HG02678 (cell line): ENCODE measurements at regions not wholly inside any gene's neighbourhood (a gene's known extent, or its start where the extent isn't known, plus 50 kb on each side); places are given as distances from the start of the nearest gene placed in this dataset.

Experiments
- ATAC-seq: cut with Tn5 transposase; IDR thresholded peaks from one replicate; pipeline ENCODE4 v1.9.1; 2021; ENCODE audit warnings: mild to moderate bottlenecking, moderate library complexity; ENCODE audit not compliant: unreplicated experiment

GRCh38 chr2:196314157-196314556, 142.8 kb upstream of the STK17B start:
- no peak for ATAC-seq

GRCh38 chr2:196314780-196315179, 143.4 kb upstream of the STK17B start:
- ATAC-seq, result no peak

DNA sequence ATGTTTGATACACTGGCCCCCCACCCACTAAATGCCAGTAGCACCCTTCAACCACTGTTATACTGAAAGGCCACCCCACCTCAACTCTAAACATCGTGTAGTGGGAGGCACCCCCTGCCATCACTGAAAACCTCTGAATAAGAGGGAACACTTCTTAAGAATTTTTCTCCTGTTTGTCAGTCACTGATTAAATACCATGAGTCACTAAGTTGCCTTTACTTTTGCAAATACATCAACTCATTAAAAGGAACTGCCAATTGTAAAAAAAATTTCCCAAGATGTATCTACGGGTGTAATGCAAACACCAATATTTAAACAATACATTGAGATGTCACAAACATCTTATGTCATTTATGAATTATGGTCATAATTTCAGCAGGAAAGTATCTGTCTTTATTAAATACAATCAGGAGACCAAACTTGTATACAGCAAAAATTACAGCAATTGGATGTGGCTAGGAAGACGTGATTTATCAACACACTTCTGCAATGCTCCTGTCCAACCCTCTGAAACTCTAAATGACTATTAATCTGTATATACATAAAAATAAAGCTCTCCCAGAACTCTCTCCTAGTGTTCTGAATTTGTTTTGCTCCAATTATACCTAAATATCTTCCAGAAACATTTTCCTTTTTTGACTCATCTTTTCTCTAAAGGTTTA, 144.1 kb upstream of the STK17B start:
- ATAC-seq, result no peak

DNA sequence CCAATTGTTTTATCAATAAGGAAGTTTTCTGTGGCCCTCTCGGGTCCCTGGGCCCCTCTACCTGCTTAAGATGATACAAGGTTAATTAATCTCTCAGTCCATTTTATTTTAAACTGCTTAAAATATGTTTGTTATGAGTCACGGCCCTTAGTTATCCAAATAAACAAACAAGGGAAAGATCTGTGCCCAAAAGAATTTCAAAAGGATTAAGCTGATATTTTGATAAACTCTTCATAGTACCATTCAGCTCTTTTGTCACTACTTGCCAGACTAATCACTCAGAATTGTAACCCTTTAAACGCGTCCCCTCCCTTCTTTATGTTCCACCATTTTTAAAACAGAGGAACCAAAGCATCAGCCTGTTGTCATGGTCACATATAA, 144.7 kb upstream of the STK17B start:
- no peak for ATAC-seq

DNA sequence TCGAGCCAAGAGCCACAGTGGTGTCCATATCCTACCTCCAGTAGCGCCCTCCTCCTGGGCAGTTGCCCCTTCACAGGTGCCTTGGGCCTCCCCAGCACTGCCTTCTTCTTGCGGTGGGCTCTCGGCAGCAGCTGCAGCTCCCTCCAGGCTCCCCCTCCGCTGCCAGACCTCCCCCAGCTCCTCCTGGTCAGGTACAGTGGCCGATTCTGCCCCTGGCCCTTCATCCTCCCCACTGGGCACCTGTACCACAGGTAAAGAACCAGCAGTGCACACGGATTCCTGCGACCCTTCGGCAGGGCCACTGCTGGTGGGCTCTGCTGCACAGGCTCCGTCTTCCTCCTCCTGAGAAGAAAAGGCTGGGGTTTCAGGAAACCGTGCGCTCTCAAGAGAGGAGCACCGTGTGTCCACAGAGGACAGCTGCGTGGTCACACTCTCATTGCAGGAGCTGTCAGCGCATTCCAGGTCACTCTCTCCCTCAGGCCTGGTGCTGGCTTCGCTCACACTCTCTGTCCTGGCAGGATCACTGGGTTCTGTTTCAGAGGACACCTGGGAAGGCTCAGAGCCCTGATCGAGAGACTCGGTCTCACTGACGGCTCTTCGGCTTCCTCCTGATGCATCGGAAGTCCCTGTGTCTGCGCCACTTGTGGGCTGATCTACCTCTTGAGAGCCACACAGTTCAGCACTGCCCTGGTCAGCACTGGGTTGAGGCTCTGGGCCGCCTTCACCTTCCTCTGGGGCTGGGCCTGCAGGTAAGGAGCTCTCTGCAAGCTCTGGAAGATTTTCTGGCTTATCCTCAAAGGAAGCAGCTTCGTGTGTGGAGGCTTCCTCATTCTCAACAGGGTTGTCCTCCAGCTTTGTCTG, 147.4 kb upstream of the STK17B start:
- no peak for ATAC-seq

GRCh38 chr2:196322973-196323810, 151.8 kb upstream of the STK17B start:
- ATAC-seq, result no peak

- no peak for ATAC-seq
Measured at GRCh38 chr2:196324211-196324610, 152.8 kb upstream of the STK17B start.

DNA sequence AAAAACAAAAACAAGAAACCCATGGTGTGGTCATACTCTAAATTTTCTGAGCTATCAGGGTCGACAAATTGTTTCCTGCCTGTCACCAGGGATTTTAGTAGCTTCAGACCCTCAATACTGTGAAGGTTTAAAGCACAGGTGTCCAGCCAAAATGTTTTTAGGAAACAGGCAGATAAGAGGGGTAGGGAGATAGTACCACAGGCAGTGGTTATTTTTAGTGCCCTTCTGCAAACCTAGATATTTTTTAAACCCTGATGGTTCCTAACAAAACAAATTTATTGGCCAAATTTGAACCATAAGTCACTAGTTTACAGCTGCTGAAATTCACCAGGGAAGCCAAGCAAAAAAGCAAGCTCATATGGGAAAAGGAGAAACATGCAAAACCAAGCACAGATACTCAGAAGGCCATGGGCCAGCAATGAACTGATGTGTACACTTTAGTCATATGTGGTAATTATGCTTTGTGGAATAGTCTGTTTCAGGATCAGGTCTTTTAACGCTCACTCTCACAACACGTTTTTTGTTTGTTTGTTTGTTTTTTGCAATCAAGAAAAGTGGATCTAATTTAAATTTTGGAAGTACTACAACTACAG, 156.8 kb upstream of the STK17B start:
- no peak for ATAC-seq

DNA sequence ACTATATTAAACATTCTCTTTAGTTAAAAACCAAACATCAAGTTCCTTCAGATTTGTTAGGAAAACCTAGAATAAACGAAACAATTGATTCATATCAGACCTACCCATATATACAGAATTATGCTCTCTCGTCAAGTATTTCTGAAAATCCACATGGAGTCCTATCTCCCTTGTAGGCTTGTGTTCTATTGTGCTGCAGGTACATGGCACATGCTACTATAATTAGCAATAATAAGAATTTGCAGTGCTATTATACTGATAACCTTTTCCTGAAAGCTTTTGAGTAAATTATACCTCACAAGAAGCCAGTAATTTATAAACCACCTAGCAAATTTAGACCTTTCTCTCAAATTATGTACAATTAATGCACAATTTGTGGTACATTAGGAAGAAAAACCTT, 158.6 kb upstream of the STK17B start:
- no peak for ATAC-seq

DNA sequence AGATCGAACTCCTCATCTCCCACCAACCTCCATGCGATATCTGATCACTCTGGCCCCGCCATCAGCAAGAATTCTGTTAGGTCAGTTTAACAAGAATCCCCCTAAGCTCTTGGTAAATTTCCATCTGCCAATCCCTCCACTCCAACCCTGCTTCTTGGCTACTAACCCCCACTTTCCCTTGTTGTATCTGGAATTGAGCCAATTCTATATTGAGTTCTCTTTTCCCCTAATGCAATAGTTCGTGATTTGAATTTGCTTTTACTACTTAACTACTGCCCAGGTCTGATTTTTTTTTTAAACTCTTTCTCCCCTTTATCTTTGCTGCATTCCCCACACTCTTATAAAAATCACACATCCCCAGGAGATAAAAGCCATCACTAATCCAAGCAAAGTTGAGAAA, 159.3 kb upstream of the STK17B start:
- ATAC-seq, result no peak

GRCh38 chr2:196331143-196331542, 159.8 kb upstream of the STK17B start:
- ATAC-seq, result no peak

GRCh38 chr2:196331851-196332250, 160.5 kb upstream of the STK17B start:
- ATAC-seq, result no peak

- ATAC-seq, result no peak
Measured at GRCh38 chr2:196333397-196333796, 162.0 kb upstream of the STK17B start.

DNA sequence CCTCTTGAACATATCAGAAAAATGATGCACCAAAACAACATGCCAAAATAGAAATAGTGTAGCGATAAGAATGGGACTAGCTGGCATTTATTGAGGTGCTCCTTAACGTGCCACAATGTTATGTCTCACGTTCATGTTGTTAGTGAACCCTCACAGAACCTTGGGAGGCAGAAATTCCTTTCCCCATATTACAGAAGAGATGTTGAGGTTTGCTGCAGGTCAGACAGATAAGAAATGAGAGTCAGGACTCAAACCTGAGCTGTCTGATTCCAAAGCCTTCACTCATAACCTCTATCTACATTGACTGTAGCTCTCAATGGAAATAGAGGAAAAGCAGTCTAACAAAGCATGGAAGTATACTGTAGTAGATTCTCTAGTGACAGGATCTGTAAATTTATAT, 163.3 kb upstream of the STK17B start:
- no peak for ATAC-seq

- no peak for ATAC-seq
Measured at GRCh38 chr2:196335221-196335634, 163.8 kb upstream of the STK17B start.

DNA sequence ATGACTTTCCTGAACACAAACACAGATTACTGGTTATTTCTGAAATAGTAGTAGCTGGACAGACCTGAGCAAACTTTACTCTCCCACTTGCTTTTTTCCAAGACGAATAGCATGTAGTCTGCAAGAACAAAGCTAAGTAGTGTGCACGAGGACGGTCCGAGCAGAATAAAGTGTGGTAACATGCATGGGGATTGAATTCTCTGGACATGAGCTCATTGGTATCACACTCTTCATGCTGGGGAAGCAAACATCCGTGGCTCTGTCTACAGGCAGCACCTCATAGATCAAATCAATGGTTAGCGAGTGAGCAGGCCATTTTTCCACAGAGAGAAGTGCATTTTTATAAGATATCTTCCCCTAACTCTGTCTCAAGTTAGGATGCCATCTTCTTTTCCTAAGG, 164.8 kb upstream of the STK17B start:
- ATAC-seq, result no peak

DNA sequence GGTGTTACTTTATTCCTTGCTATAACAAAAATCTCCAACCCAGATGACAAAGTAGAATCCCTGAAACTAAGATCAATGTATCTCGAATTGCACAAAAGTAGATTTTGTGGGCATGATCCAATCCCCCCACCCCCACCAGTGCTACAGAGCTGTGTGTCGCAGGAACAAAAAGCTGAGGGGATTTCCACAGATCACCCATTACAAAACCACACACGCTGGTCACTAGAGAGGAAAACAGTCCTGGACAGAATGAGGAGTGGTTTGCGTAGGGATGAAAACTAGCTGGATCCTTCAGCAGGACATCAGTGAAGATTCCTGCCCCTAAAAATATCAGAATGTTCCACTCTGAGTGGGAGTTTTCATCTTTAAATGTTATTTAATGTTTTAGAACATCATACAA, 165.3 kb upstream of the STK17B start:
- ATAC-seq, result no peak

DNA sequence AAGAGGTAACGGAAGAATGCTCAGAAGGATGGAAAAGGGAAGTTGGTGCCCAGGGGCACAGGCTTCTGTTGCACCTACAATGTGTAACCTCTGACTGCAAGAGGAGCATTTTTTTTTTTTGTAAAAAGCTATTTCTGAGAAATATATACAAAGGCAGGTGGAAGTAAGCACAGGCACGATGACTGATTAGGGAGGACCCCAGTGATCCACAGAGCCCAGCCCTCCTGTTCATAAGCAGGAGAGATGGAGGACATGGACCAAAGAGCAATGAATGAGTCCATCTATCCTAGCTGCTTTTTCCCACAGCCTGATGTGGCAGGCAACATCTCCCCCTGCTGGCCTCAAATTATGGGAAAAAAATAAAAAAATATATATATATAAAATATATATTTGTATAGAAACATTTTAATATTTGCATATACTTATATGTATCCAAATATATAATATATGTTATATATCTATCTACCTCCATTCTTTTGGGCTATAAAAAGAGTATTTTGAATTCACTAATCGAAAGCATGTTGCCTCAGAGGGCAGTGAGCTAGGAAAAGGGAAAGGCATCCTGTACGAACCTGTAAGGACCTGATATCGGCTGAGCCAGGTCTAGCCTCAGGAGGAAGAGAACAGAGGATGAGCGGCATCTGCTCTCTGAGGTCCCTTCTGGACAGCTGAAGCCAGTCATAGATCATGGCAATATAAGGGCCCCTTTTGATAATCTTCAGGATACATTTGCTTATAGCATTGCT, 166.0 kb upstream of the STK17B start:
- no peak for ATAC-seq

- no peak for ATAC-seq
Measured at GRCh38 chr2:196338440-196338839, 167.1 kb upstream of the STK17B start.

- ATAC-seq, result no peak
Measured at GRCh38 chr2:196341277-196341841, 170.0 kb upstream of the STK17B start.
